ENCODE measurements at regions not wholly inside any gene's neighbourhood (a gene's known extent, or its start where the extent isn't known, plus 50 kb on each side); places are given as distances from the start of the nearest gene placed in this dataset.

GRCh38 chr2:220064111-220065030 lies 436.9 kb downstream of the SLC4A3 start:
- H3K27ac ChIP-seq, result no peak overlapping the region
- no peak for DNase-seq (ENCODE audit: low spot score in 2 of 2)
- no peak overlapping the region for H3K4me3 ChIP-seq
- TF ChIP-seq POLR2A (IDR thresholded peaks at IDR 0.05) (no peak), POLR2AphosphoS5 (IDR thresholded peaks at IDR 0.05) (no peak), CTCF (IDR thresholded peaks at IDR 0.05) (no peak)
- H3K9me3 ChIP-seq, result no peaks in the 10 kb centered on the region
- no peaks in the 10 kb centered on the region for H3K27me3 ChIP-seq
- no peaks in the 10 kb centered on the region for H3K36me3 ChIP-seq
- no peaks in the 10 kb centered on the region for H3K4me1 ChIP-seq
- intact Hi-C loops (cut with DNase I; ENCODE audit: low total_unique reads), result no loop called here

DNA sequence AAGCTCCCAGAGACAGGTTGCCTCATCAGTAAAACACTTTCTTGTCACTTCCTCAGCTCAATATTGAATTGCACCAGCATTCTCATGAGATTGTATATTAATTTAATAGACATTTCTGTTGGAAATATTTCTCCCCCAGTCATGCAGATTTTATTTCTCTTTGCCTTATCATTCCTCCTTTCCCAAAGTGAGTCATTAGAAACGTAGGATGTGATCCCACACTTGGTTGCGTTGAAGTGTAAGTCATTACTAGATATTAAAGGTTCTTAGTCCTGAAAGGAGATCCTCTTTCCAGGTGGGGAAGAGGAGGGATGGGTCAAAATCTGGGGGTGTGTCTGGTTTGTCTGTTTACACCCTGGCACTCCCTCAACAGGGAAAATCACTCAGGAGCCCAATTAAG lies 438.2 kb downstream of the SLC4A3 start:
- no peak for TF ChIP-seq CTCF (IDR thresholded peaks at IDR 0.05)
- no peak for TF ChIP-seq POLR2A (IDR thresholded peaks at IDR 0.05)
- no peak for TF ChIP-seq POLR2AphosphoS5 (IDR thresholded peaks at IDR 0.05)
- Histone ChIP-seq H3K4me1 (no peaks in the 10 kb centered on the region), H3K9me3 (no peaks in the 10 kb centered on the region), H3K27ac (no peak overlapping the region), H3K36me3 (no peaks in the 10 kb centered on the region), H3K27me3 (no peaks in the 10 kb centered on the region), H3K4me3 (no peak overlapping the region)
- DNase-seq (ENCODE audit: low spot score in 2 of 2), result no peak
- intact Hi-C loops (cut with DNase I; ENCODE audit: low total_unique reads), result no loop called here

DNA sequence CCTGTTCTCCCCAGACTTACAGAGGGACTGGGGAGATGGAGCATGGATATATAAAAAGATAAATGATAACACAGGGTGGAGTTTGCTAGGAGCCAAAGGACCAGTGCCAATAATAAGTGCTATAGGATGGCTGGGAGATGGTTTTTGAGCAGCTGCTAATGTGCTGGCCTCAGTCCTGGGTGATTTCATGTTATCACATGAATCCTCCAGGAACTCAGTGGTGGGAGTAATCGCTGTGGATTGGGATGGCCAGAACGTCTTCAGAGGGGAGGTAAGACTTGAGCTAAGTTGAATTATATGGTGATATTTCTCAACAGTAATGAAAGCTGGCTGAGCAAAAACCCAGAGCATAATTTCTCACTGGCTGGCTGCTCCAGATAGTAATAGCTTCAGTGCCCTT lies 441.4 kb downstream of the SLC4A3 start:
- TF ChIP-seq POLR2AphosphoS5 (IDR thresholded peaks at IDR 0.05) (no peak), POLR2A (IDR thresholded peaks at IDR 0.05) (no peak), CTCF (IDR thresholded peaks at IDR 0.05) (no peak)
- no peak overlapping the region for H3K4me3 ChIP-seq
- intact Hi-C loops (cut with DNase I; ENCODE audit: low total_unique reads), result no loop called here
- no peak for DNase-seq (ENCODE audit: low spot score in 2 of 2)
- no peaks in the 10 kb centered on the region for H3K27me3 ChIP-seq
- no peaks in the 10 kb centered on the region for H3K4me1 ChIP-seq
- no peaks in the 10 kb centered on the region for H3K9me3 ChIP-seq
- no peak overlapping the region for H3K27ac ChIP-seq
- no peaks in the 10 kb centered on the region for H3K36me3 ChIP-seq

GRCh38 chr2:220070349-220070748 lies 442.9 kb downstream of the SLC4A3 start:
- no peak for TF ChIP-seq POLR2AphosphoS5 (IDR thresholded peaks at IDR 0.05)
- TF ChIP-seq CTCF (IDR thresholded peaks at IDR 0.05), result no peak
- no peak for TF ChIP-seq POLR2A (IDR thresholded peaks at IDR 0.05)
- Histone ChIP-seq H3K4me1 (no peaks in the 10 kb centered on the region), H3K9me3 (no peaks in the 10 kb centered on the region), H3K4me3 (no peak overlapping the region), H3K27ac (no peak overlapping the region), H3K27me3 (no peaks in the 10 kb centered on the region), H3K36me3 (no peaks in the 10 kb centered on the region)
- DNase-seq (ENCODE audit: low spot score in 2 of 2), result no peak
- intact Hi-C loops (cut with DNase I; ENCODE audit: low total_unique reads), result no loop called here

DNA sequence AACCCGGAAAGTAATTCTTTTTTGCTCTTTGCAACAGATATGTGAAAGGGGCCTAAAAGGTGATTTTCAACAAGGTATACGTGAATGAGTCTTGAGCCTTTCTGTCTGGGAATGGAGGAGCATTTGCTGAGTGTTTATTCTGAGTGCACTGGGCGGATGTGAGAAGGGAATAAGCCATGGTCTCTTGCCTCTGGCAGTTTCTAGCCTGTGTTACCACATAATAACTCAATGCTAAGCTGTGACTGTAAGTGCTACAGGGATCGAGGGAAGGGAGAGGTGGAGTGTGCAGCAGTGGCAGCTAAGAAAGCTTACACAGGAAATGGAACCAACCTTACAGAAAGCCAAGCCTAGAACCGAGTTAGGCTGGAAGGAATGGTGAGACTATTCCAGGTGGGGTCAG lies 444.3 kb downstream of the SLC4A3 start:
- H3K27me3 ChIP-seq, result no peaks in the 10 kb centered on the region
- H3K4me1 ChIP-seq, result no peaks in the 10 kb centered on the region
- H3K27ac ChIP-seq, result no peak overlapping the region
- H3K4me3 ChIP-seq, result no peak overlapping the region
- H3K9me3 ChIP-seq, result no peaks in the 10 kb centered on the region
- DNase-seq (ENCODE audit: low spot score in 2 of 2), result no peak
- no peak for TF ChIP-seq POLR2AphosphoS5 (IDR thresholded peaks at IDR 0.05)
- intact Hi-C loops (cut with DNase I; ENCODE audit: low total_unique reads), result no loop called here
- H3K36me3 ChIP-seq, result no peaks in the 10 kb centered on the region

Measured in breast epithelium (tissue), 4 donors.